GM08714 (cell line): ENCODE measurements at regions not wholly inside any gene's neighbourhood (a gene's known extent, or its start where the extent isn't known, plus 50 kb on each side); places are given as distances from the start of the nearest gene placed in this dataset.

Source experiments
- H3K4me3 ChIP-seq: fragments of 200-500 bp; sonication (Bioruptor generic); 2 replicates; pipeline ENCODE4 v1.5.1; 2014; ENCODE audit warnings: mild to moderate bottlenecking, low read length, inconsistent platforms
- ZNF274 ChIP-seq: IDR thresholded peaks from 2 replicates; pipeline ENCODE4 v1.6.1; 2012; ENCODE audit warnings: mild to moderate bottlenecking, low read depth, low read length

DNA sequence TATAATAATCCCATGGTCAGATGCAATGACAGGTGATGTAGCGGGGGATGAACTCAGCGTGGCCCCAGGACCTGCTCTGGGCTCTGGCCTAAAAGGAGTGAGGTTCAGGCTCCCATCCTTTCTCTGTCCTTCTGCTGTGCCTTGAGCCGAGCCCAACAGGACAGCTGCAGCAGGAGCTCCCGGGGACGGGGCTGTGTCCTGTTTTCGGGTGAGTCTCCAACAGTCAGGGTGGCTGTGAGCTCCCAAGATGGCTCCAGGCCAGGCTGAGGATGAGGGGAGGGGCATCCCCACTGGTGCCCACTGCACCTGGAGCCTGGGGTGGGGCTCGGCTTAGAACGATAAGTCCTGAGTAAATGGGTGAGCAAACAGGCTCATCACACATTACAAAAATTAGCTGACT lies 1385.0 kb downstream of the BRD1 start:
- no peak overlapping the region for H3K4me3 ChIP-seq
- TF ChIP-seq ZNF274: no peak

DNA sequence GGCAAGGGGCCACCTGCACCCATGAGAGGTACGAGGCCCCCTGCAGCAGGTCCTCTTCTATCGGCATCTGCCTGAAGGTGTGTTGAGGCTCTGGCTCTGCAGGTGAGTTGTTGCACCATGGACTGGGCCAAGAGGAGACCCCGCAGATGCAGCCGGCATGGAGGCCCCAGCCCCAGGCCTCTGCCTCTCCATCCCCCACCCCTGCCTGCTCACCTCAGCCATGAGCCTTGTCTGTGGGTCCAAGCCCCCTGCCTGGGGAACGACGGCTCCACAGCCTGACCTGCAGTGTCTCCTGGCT lies 1386.2 kb downstream of the BRD1 start:
- H3K4me3 ChIP-seq: no peak overlapping the region
- TF ChIP-seq ZNF274: no peak

DNA sequence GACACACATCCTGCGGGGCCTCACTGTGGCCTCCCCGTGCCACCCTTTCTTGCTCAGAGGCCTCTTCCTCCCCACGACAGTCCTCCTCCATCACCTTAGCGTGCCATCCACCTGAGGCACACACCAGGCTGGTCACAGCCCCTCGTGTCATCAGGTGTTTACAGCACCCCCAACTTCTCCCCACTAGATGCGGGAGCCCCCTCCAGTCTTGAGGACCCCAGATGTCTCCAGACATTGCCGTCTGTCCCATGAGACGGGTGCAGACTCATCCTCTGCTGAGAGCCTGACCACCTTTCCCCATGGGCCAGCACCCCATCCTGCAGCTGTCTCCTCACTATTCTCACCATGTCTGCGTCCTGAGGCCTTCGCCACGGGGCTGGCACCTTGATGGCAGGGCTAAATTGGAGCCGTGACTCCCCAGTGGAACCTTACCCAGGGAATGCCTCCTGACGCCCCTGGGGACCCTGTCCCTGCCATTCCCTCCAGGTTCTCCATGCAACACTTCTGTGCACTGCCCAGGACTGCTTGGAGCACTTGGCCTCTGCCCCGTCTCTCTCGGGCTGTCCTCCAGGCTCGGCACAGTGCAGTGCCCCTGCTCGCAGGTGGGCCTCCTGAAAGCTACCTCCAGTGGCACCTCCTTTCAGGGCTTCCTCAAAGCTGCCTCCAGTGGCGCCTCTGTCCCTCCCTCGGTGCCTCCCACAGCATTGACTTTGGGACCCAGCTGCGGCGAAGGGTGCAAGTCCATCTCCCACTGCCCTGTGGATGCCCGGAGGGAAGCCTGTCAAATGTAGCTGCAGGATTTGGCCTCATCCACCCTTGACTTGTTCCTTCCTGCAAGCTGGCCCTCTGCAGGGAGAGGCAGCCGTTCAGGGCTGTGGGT lies 1386.8 kb downstream of the BRD1 start:
- H3K4me3 ChIP-seq: no peak overlapping the region
- TF ChIP-seq ZNF274: no peak

DNA sequence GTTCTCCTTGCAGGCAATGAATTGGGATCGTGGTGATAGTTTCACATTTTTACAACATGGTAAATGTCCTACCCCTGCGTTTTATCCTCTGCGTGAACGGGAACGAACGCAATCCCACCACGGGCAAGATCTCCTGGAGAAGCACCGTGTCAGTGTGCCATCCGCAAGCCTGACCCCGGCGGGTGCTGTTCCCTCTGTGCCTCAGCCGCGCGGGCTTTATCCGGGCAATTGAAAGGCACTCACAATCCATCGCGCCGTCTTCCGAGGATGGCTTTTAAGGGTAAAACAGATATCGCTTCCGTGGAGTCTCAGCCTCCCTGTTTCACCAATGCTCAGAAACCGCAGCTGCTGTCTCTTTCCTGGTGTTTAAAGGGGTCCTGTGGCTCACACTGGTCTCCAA lies 1387.5 kb downstream of the BRD1 start:
- no peak overlapping the region for H3K4me3 ChIP-seq
- no peak for TF ChIP-seq ZNF274

DNA sequence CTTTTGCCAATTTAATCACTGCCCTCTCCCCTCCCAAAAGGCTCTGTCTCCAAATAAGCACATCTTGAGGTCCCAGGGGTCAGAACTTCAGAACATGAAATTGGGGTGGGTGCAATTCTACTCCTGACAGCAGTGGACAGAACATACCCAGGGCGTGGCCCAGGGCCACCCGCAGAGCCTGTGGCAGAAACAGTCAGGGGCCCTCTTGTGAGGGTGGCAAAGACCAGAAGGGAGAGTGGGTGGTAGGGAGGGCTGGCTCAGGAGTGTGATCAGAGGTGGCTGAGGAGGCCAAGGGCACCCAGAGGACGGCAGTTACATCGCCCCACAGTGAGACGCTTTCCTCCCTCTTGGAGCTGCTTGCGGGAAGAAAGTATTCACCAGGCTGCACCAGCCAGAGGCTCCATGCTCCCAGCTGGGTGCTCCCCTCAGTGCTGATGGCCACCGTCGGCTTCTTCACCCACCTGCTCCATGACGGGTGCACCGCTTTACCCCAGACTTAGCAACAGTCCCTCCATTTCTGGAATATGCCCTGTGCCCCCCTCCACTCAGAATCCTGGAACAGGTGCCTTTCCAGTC lies 1388.0 kb downstream of the BRD1 start:
- no peak for TF ChIP-seq ZNF274
- H3K4me3 ChIP-seq: no peak overlapping the region

DNA sequence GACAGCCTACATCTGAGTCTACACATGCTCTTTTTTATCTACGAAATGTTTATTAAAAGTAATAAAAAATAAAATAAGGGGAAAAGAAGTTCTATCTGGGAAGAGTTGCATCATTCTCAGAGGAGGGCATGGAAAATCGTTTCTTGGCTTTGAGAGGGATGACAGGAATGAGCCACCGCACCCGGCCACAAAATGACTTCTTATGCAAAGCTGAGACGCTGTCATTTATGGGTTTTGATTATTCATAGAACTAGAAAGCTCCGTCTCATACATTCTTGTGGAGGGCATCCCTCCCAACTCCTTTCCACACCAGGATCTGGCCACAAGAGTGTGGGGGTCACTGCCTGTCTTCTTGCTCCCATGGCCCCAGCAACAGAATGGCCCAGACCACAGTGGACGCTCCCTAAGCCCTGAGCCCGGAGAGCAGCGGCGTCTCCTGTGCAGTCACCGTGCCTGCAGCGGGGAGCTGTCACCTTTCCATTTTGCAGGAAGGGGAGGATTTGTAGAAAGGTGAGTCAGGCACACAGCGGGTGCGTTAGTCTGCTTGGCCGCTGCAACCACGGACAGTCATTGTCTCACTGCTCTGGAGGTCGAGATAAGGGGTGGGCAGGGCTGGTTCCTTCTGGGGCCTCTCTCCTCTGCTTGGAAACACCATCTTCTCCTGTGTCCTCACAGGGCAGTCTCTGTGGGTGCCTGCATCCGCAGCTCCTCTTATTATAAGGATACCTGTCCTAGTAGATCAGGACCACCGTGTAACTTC lies 1388.7 kb downstream of the BRD1 start:
- no peak for TF ChIP-seq ZNF274

DNA sequence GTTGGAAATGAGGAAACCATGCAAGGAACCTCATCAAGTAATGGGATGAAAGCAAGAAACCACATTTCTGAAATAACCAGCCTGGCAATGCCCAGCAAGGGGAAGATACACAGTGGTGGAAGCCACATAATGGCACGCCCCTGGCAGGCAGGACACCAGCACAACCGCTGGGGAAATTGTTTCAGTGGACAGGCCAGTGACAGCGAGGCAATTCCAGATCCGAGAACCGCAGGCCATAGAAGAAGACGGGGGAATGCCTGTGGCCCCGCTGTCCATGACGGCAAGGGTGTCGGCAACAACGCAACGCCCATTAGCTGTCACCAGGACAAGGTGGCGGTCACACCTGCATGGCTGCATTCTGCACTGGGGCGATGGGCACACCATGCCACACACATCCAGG lies 1389.6 kb downstream of the BRD1 start:
- no peak overlapping the region for H3K4me3 ChIP-seq
- TF ChIP-seq ZNF274: no peak

More for the DNA sequence above, 1388.7 kb downstream of the BRD1 start:
- H3K4me3 ChIP-seq: no peak overlapping the region

DNA sequence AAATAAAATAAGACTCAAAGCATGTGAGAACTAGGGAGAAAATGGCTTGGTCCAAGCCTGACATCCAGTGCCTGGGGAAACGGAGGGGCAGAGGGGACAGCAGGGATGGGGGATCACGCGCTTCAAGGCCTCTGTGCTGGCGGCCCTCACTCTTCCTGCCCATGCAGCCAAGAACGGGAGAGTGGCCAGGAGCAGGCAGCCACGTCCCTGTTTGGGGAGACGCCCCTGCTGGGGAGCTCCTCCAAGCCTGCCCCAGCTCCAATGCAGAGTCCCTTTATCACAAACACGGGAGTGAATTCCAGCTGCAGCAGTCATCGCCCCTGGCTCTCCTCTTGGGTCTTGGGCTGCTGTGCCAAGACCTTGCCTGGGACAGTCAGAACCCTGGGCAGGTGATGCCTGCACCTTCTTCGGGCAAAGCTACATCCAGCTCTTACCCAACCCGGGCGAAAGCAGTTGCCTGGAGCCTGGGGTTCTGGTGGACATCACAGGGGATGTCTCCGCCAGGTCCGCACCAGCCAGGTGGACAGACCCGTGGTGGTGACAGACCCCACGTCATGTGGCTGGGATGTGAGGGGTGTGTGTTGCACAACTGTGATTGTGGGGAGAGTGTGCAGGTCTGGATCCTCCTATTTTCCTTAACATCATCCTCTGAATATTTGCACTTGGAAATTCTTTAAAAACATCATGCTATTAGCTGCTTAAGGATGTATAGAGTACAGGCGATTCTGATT lies 1391.3 kb downstream of the BRD1 start:
- TF ChIP-seq ZNF274: no peak
- no peak overlapping the region for H3K4me3 ChIP-seq

DNA sequence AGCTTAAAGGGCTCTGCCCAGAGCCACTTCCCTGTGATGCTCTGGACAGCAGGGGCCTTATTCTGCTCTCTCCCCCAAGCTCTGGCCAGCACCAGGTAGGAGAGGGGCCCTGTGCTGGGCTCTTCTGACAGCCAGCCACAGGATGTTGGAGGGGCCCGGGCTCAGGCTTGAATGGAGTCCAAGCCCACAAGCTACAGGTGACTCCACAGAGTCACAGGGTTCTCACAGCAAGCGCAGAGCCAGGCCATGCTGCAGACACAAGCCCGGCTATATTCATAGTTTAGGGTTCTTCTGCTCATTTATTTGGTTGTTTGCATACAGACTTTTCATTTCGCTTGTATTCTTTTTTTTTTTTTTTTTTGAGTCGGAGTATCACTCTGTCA lies 1392.8 kb downstream of the BRD1 start:
- no peak for TF ChIP-seq ZNF274
- no peak overlapping the region for H3K4me3 ChIP-seq

DNA sequence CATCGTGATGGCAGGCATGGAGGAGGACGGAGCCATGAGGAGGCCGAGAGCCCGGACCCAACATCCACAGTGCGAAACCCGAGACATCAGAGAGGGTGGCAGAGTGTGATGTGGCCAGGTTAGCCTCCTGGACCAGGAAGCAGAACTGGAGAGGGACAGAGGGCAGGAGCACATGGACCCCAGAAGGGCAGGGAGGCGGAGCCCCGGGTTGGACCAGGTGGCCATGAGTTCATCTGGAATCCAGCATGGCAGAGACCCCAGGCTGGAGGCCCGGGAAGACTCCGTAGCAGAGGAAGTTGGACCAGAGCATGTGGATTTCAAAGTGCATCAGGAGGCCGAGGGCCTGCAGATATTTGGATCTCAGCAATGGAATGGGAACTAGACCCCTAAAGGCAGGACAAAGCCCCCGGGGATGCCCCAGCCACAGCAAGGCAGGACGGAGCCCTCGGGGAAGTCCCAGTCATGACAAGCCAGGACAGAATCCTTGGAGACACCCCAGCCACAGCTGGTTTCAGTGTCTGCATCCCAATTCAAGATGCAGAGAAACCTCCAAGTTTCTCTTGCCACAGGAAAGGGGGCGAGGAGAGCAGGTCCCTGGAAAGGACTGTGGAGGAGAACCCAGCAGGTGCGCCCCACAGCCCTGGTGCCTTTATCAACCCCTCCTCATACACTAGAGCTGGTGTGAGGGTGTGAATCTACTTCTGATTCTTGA lies 1393.4 kb downstream of the BRD1 start:
- TF ChIP-seq ZNF274: no peak
- H3K4me3 ChIP-seq: no peak overlapping the region

DNA sequence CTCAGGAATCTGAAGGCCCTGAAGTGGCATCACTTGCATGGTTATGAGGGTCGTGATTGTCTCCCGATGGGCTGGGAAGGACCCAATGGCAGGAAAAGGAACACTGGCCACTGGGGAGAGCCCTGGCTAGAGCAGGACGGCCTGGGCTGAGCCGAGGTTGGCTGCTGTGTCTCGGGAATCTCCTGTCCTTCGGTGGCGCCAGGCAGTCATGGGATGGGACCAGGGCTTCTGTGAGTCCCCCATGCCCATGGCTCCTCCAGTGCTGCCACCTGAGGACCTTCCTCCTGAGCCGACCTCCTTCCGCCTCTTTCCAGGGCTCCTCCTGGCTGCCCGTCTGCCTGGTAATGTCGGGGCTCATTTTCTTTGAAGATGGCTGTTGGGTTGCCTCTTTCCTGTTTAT lies 1394.0 kb downstream of the BRD1 start:
- no peak for TF ChIP-seq ZNF274
- H3K4me3 ChIP-seq: no peak overlapping the region

DNA sequence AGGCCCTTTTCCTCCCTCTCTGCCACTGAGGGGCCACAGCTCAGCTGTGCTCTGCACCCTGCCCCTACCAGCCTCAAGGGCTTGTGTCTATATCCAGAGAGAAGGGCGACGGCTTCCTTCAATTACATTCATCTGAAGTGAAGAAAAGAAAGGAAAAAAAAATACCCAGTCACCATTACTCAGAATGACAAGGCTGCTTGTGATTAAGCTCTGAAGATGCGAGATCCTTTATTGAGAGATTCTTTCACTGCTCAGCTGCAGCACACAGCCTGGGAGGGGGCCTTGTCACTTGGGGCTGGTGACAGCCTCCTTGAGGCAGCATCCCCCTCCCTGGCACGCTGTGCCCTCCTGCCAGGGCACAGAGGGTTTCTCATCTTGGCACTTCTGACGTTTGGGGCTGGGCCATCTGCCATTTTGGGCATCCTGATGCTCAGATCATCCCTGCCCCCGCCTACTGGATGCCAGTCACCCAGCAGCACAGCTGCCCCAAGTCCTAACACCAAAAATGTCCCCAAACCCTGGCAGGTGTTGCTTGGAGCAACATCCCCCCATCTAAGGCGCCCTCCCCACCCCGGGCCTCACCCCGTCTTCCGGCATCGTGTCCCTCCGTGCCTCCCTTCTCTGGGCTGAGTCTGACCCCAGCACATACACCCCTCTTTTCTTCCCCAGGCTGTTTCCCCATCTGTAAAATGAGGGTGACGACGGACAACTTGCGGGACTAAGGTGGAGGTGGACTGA lies 1394.7 kb downstream of the BRD1 start:
- TF ChIP-seq ZNF274: no peak

DNA sequence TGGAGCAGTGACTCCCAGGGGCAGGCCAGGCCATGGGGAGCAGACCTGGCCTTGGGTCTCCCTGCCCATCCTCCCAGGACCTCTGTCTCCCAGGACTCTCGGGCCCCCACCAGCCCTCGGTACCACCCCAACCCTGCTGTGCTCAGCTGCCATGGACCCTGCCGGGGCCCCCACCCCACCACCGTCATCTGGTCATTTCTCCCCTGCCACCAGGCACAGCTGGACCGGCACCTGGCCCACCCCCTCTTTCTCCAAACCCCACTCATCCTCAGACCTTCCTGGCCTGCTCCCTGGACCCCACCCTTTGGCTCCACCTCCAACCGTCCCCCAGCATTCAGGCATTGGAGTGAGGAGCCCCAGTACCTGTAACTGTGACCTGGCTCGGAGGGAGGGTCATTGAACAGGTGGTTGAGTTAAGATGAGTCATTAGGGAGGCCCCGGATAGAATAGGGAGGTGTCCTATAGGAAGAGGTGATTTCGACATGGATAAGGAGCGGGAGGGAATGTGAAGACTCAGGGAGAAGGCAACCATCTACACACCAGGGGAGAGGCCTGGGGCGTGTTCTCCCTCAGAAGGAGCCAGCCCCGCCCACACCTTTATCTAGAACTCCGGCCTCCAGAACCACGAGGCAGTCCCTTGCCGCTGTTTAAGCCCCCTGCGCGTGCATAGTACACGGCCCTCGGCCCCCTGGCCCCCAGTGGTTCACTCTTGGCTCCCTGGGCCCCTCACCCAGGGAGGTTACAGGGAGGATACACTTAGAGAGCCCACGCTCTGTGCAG lies 1395.9 kb downstream of the BRD1 start:
- TF ChIP-seq ZNF274: no peak
- no peak overlapping the region for H3K4me3 ChIP-seq

More for the DNA sequence above, 1394.7 kb downstream of the BRD1 start:
- no peak overlapping the region for H3K4me3 ChIP-seq
